ENCODE measurements at regions not wholly inside any gene's neighbourhood (a gene's known extent, or its start where the extent isn't known, plus 50 kb on each side); places are given as distances from the start of the nearest gene placed in this dataset.

DNA sequence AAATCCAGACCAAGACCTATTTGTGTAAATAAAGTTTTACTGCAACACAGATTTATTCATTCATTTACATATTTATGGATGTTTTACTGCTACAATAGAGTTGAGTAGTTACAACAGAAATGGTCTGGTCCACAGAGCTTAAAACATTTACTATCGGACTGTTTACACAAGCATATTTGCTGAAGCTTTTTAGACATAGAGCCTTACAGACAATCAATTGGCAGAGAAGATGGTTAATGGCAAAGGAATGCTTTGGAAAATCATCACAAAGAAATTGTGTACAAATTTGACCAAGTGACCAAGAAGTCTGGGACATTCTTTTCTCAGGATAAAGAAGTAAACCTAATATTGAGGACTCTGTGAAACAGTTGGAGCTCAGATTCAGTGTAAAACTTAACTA is 504.3 kb downstream of the SLC16A7 start:
- H3K79me1 ChIP-seq (ENCODE audit: low read depth, low read length), result no peaks in the 10 kb centered on the region
- no peak overlapping the region for H3K18ac ChIP-seq (ENCODE audit: extremely low read depth, low read length)
- no peaks in the 10 kb centered on the region; the same call in 1 of the 2 replicates for H3K23me2 ChIP-seq (ENCODE audit: low read depth, low read length)
- ChIA-PET POLR2A (ENCODE audit: partially characterized antibody) (no interaction called here), CTCF (ENCODE audit: partially characterized antibody) (no interaction called here)
- no peak overlapping the region for H2AK5ac ChIP-seq (ENCODE audit: low read depth, low read length)
- H2BK15ac ChIP-seq (ENCODE audit: low read length), result no peak overlapping the region
- H2BK20ac ChIP-seq (ENCODE audit: low read length), result no peak overlapping the region
- H3K79me2 ChIP-seq (ENCODE audit: control insufficient read depth in 1 of 2, insufficient read depth in 2 of 2, low read length in 2 of 2), result no peaks in the 10 kb centered on the region
- no peaks in the 10 kb centered on the region for H3K36me3 ChIP-seq (ENCODE audit: control insufficient read depth in 2 of 4, insufficient read depth in 4 of 4, low read length in 3 of 4)
- DNase-seq (ENCODE audit: low read depth in 1 of 2, low spot score in 2 of 2) (no peak), FAIRE-seq (no peak)
- no peak overlapping the region for H3K23ac ChIP-seq (ENCODE audit: insufficient read length)
- no peak overlapping the region for H4K8ac ChIP-seq (ENCODE audit: extremely low read depth, insufficient read depth, low read length)
- no peak overlapping the region for H3K4me3 ChIP-seq (ENCODE audit: extremely low read depth in 1 of 4, insufficient read depth in 2 of 4, low read depth in 3 of 4, low read length in 4 of 4)
- H3K27me3 ChIP-seq (replicated peaks in 1 of 4; ENCODE audit: control insufficient read depth in 3 of 4, extremely low read depth in 1 of 4, insufficient read depth in 3 of 4, low read length in 3 of 4), result no peaks in the 10 kb centered on the region
- H3K27ac ChIP-seq (ENCODE audit: low read depth, low read length), result no peak overlapping the region
- no peak overlapping the region for H2AFZ ChIP-seq (ENCODE audit: low read length)
- no peak overlapping the region for H4K91ac ChIP-seq (replicated peaks; ENCODE audit: insufficient read length, low read length)
- no peaks in the 10 kb centered on the region for H3K4me1 ChIP-seq (replicated peaks in 1 of 4; ENCODE audit: control insufficient read depth in 3 of 4, insufficient read depth in 4 of 4, low read length in 3 of 4)
- H3K4me2 ChIP-seq (ENCODE audit: insufficient read depth in 1 of 2, low read depth in 2 of 2, low read length in 2 of 2), result no peak overlapping the region
- H2BK12ac ChIP-seq (ENCODE audit: low read depth, low read length), result no peak overlapping the region
- no peaks in the 10 kb centered on the region for H4K20me1 ChIP-seq (replicated peaks in 1 of 2; ENCODE audit: control insufficient read depth in 1 of 2, insufficient read depth in 2 of 2, low read length in 2 of 2)
- H3K4ac ChIP-seq (replicated peaks; ENCODE audit: insufficient read length, low read depth, low read length), result no peak overlapping the region
- H2BK120ac ChIP-seq (replicated peaks; ENCODE audit: low read depth, low read length), result no peak overlapping the region
- H3K14ac ChIP-seq (ENCODE audit: insufficient read length), result no peak overlapping the region
- H3K9ac ChIP-seq (replicated peaks in 1 of 4; ENCODE audit: extremely low read depth in 1 of 4, low read depth in 3 of 4, low read length in 3 of 4), result no peak overlapping the region
- no peak overlapping the region for H2BK5ac ChIP-seq (ENCODE audit: low read depth, low read length)
- H3K9me3 ChIP-seq (ENCODE audit: insufficient read depth in 2 of 2, low read depth in 1 of 2, low read length in 1 of 2), result peaks cover 2 to 7% of the 10 kb centered on the region in 2 experiments; a peak in 1 of 4 replicates
- H4K5ac ChIP-seq (ENCODE audit: insufficient read length, low read depth, low read length), result no peak overlapping the region
- WGBS, 2 experiments (ENCODE audit: extremely low coverage in 1 of 2, insufficient coverage in 1 of 2, insufficient read length in 1 of 2, insufficient replicate concordance in 2 of 2, low coverage in 1 of 2, low lambda C conversion rate in 2 of 2, missing lambda C conversion rate in 1 of 2), result 89% methylated on average over 1 of the region's 1 CpG; no CpG with 5 or more reads in 1 of the 2 experiments
- H3K56ac ChIP-seq (replicated peaks; ENCODE audit: insufficient read length, low read depth, low read length), result no peak overlapping the region
- TF ChIP-seq KDM1A (IDR thresholded peaks at IDR 0.05; ENCODE audit: borderline replicate concordance, low read length) (no peak), SIRT6 (IDR thresholded peaks at IDR 0.05; ENCODE audit: low read length) (no peak), CBX5 (IDR thresholded peaks at IDR 0.05; ENCODE audit: low read depth, low read length) (no peak)
